GM23248 (cell line): ENCODE measurements at regions not wholly inside any gene's neighbourhood (a gene's known extent, or its start where the extent isn't known, plus 50 kb on each side); places are given as distances from the start of the nearest gene placed in this dataset.
A peak's percentile ranks its signal among the peaks of the same experiment; 100 is the strongest.

Experiments
- DNase-seq: peaks from one replicate; pipeline ENCODE4 v3.0.0-alpha.2; 2015
- H2AFZ ChIP-seq: fragments of 200-600 bp; sonication (generic); 2 replicates; pipeline ENCODE4 v1.6.1; 2016; ENCODE audit warnings: antibody characterized with exemption
- H3F3A ChIP-seq: fragments of 200-600 bp; sonication (generic); 2 replicates; pipeline ENCODE4 v1.6.1; 2016; ENCODE audit warnings: mild to moderate bottlenecking, antibody characterized with exemption, mixed run types; ENCODE audit not compliant: insufficient read depth
- H3K27ac ChIP-seq: fragments of 200-600 bp; sonication (generic); 2 replicates; pipeline ENCODE4 v1.5.1; 2016; ENCODE audit warnings: mild to moderate bottlenecking
- H3K27me3 ChIP-seq: fragments of 200-600 bp; sonication (generic); replicated peaks from 2 replicates; pipeline ENCODE4 v1.6.1; 2016; ENCODE audit warnings: mild to moderate bottlenecking; ENCODE audit not compliant: insufficient read depth
- H3K36me3 ChIP-seq: fragments of 200-600 bp; sonication (generic); 2 replicates; pipeline ENCODE4 v1.6.1; 2016; ENCODE audit warnings: low read depth, mild to moderate bottlenecking
- H3K4me1 ChIP-seq: fragments of 200-600 bp; sonication (generic); 2 replicates; pipeline ENCODE4 v1.6.1; 2016; ENCODE audit warnings: mild to moderate bottlenecking; ENCODE audit not compliant: insufficient read depth
- H3K4me2 ChIP-seq: fragments of 200-600 bp; sonication (generic); one replicate; pipeline ENCODE4 v1.6.1; 2016; ENCODE audit warnings: mild to moderate bottlenecking; ENCODE audit not compliant: unreplicated experiment
- H3K4me3 ChIP-seq: fragments of 200-600 bp; sonication (generic); 2 replicates; pipeline ENCODE4 v1.5.1; 2016; ENCODE audit warnings: mild to moderate bottlenecking
- H3K79me2 ChIP-seq: fragments of 200-600 bp; sonication (generic); 2 replicates; pipeline ENCODE4 v1.6.1; 2016; ENCODE audit warnings: mild to moderate bottlenecking; ENCODE audit not compliant: insufficient read depth
- H3K9ac ChIP-seq: fragments of 200-600 bp; sonication (generic); 2 replicates; pipeline ENCODE4 v1.6.1; 2016; ENCODE audit warnings: mild to moderate bottlenecking
- H3K9me2 ChIP-seq: fragments of 200-600 bp; sonication (generic); 2 replicates; pipeline ENCODE4 v1.6.1; 2016; ENCODE audit warnings: mixed run types, mild to moderate bottlenecking, moderate library complexity; ENCODE audit not compliant: insufficient read depth
- H3K9me3 ChIP-seq: fragments of 200-600 bp; sonication (generic); one replicate; pipeline ENCODE4 v1.6.1; 2017; ENCODE audit warnings: low read depth
- H4K20me1 ChIP-seq: fragments of 200-600 bp; sonication (generic); 2 replicates; pipeline ENCODE4 v1.6.0; 2016; ENCODE audit not compliant: insufficient read depth
- EZH2 ChIP-seq: fragments of 200-600 bp; sonication (generic); IDR thresholded peaks from 2 replicates; pipeline ENCODE4 v1.6.1; 2018; ENCODE audit warnings: antibody characterized with exemption, mild to moderate bottlenecking; ENCODE audit not compliant: insufficient read depth, poor library complexity, severe bottlenecking
- EZH2phosphoT487 ChIP-seq: fragments of 200-600 bp; sonication (generic); IDR thresholded peaks from 2 replicates; pipeline ENCODE4 v1.6.1; 2018; ENCODE audit warnings: antibody characterized with exemption, moderate library complexity, mild to moderate bottlenecking, low read depth; ENCODE audit not compliant: insufficient read depth
- WGBS, 2 experiments: methylation state at CpG; one replicate each; pipeline ENCODE4 v1.1.6; 2015 to 2017; ENCODE audit warnings: low lambda C conversion rate in 2 of 2, low coverage in 1 of 2; ENCODE audit errors: missing lambda C conversion rate in 2 of 2; 5-methylcytosine and 5-hydroxymethylcytosine counted together
- in situ Hi-C: fragments of 300-500 bp; cut with MboI; formaldehyde crosslinking; loops from 2 replicates; pipeline ENCODE4 v1.15.0; 2020

GRCh38 chr14:53621921-53622320 is 334.7 kb downstream of the BMP4 start:
- H3K79me2 ChIP-seq = no peaks in the 10 kb centered on the region
- H3K27ac ChIP-seq = no peak overlapping the region
- WGBS, 2 experiments = 7 to 14% methylated on average over 2 of the region's 2 CpGs
- no peak for TF ChIP-seq EZH2phosphoT487
- TF ChIP-seq EZH2 = no peak
- in situ Hi-C loops = no loop called here
- no peak overlapping the region for H3K4me3 ChIP-seq
- no peaks in the 10 kb centered on the region for H3K9me2 ChIP-seq
- no peak overlapping the region for H2AFZ ChIP-seq
- peaks cover 15% of the 10 kb centered on the region for H3K27me3 ChIP-seq
- H4K20me1 ChIP-seq = no peaks in the 10 kb centered on the region
- H3F3A ChIP-seq = 0 out of 2 replicates have a peak, but pooled peaks cover 6% of the 10 kb centered on the region
- no peak for DNase-seq
- H3K9me3 ChIP-seq = no peaks in the 10 kb centered on the region
- no peak overlapping the region for H3K4me2 ChIP-seq
- H3K9ac ChIP-seq = no peak overlapping the region
- H3K4me1 ChIP-seq = peaks cover 8% of the 10 kb centered on the region; the same call in 1 of the 2 replicates
- H3K36me3 ChIP-seq = no peaks in the 10 kb centered on the region

- Histone ChIP-seq H3K27me3 (peaks cover 11% of the 10 kb centered on the region), H3K4me2 (no peak overlapping the region), H3K9me3 (no peaks in the 10 kb centered on the region), H3K36me3 (no peaks in the 10 kb centered on the region), H3K9me2 (no peaks in the 10 kb centered on the region), H4K20me1 (no peaks in the 10 kb centered on the region), H3F3A (0 out of 2 replicates have a peak, but pooled peaks cover 6% of the 10 kb centered on the region), H3K79me2 (no peaks in the 10 kb centered on the region), H3K9ac (no peak overlapping the region), H3K27ac (no peak overlapping the region), H3K4me3 (no peak overlapping the region), H3K4me1 (peaks cover 8% of the 10 kb centered on the region; the same call in 1 of the 2 replicates), H2AFZ (no peak overlapping the region)
- WGBS, 2 experiments = 63 to 69% methylated on average over 3 of the region's 3 CpGs
- in situ Hi-C loops = no loop called here
- TF ChIP-seq EZH2 (no peak), EZH2phosphoT487 (no peak)
- no peak for DNase-seq
Measured at GRCh38 chr14:53621433-53621832, 335.2 kb downstream of the BMP4 start.

GRCh38 chr14:53620890-53621289 is 335.7 kb downstream of the BMP4 start:
- Histone ChIP-seq H4K20me1 (no peaks in the 10 kb centered on the region), H2AFZ (no peak overlapping the region), H3K9ac (no peak overlapping the region), H3K9me3 (no peaks in the 10 kb centered on the region), H3K4me2 (no peak overlapping the region), H3K27ac (no peak overlapping the region), H3K4me1 (peaks cover 8% of the 10 kb centered on the region; the same call in 1 of the 2 replicates), H3K27me3 (peaks cover 5% of the 10 kb centered on the region), H3K36me3 (no peaks in the 10 kb centered on the region), H3K4me3 (no peak overlapping the region), H3F3A (0 out of 2 replicates have a peak, but pooled peaks cover 6% of the 10 kb centered on the region), H3K9me2 (no peaks in the 10 kb centered on the region), H3K79me2 (no peaks in the 10 kb centered on the region)
- in situ Hi-C loops = no loop called here
- TF ChIP-seq EZH2 (no peak), EZH2phosphoT487 (no peak)
- WGBS, 2 experiments = 27 to 50% methylated on average over 1 of the region's 1 CpG
- no peak for DNase-seq

- peak; percentile 3 for DNase-seq
- in situ Hi-C loops = no loop called here
- Histone ChIP-seq H3K9me2 (no peaks in the 10 kb centered on the region), H2AFZ (no peak overlapping the region), H3K27ac (no peak overlapping the region), H3K9me3 (no peaks in the 10 kb centered on the region), H4K20me1 (no peaks in the 10 kb centered on the region), H3F3A (0 out of 2 replicates have a peak, but pooled peaks cover 6% of the 10 kb centered on the region), H3K36me3 (no peaks in the 10 kb centered on the region), H3K4me3 (no peak overlapping the region), H3K79me2 (no peaks in the 10 kb centered on the region), H3K27me3 (peaks cover 5% of the 10 kb centered on the region), H3K4me1 (peaks cover 8% of the 10 kb centered on the region; the same call in 1 of the 2 replicates), H3K4me2 (peak overlapping the region; percentile 13), H3K9ac (no peak overlapping the region)
- no peak for TF ChIP-seq EZH2
- no peak for TF ChIP-seq EZH2phosphoT487
- WGBS, 2 experiments = 0 to 2% methylated on average over 2 of the region's 2 CpGs
Measured at GRCh38 chr14:53620317-53620716, 336.3 kb downstream of the BMP4 start.
